ENCODE measurements at regions not wholly inside any gene's neighbourhood (a gene's known extent, or its start where the extent isn't known, plus 50 kb on each side); places are given as distances from the start of the nearest gene placed in this dataset.
"Not testable (repeated sequence)": the region's sequence is repeated elsewhere in the genome, so short reads cannot be mapped to it uniquely, and the experiment has no call there.

- no peak for TF ChIP-seq ZBTB10 (CRISPR knock-in tag; IDR thresholded peaks at IDR 0.05; ENCODE audit: borderline replicate concordance)
These were observed 357.6 kb downstream of the SFMBT2 start (continued) for GRCh38 chr10:7053195-7053594.

- H3K36me3 ChIP-seq (replicated peaks in 1 of 2; ENCODE audit: control insufficient read depth in 1 of 2, insufficient read depth in 2 of 2, low read length in 2 of 2); H4K20me1 ChIP-seq (ENCODE audit: insufficient read depth, low read length); ATAC-seq; FAIRE-seq; H3K4me2 ChIP-seq (ENCODE audit: low read depth, low read length); intact Hi-C loops (cut with micrococcal nuclease; ENCODE audit: unreplicated experiment); DNase-seq (ENCODE audit: low spot score); H3K27ac ChIP-seq (ENCODE audit: extremely low read length, insufficient read depth, low read length); H3K79me2 ChIP-seq (ENCODE audit: insufficient read depth, low read length); in situ Hi-C loops (cut with HindIII; ENCODE audit: extremely low pct_ligation_motif_present, low pct_unique_long_range_greater_than_20kb); H3K9ac ChIP-seq (ENCODE audit: insufficient read depth, low read depth, low read length); POLR2A ChIA-PET; BruUV-seq (replicated peaks); H2AFZ ChIP-seq (ENCODE audit: low read length); H3K4me3 ChIP-seq (replicated peaks in 1 of 3; ENCODE audit: insufficient read depth in 1 of 3, low read depth in 2 of 3, low read length in 3 of 3); H3K27me3 ChIP-seq (ENCODE audit: control insufficient read depth in 1 of 2, insufficient read depth in 2 of 2, low read length in 2 of 2); H3K4me1 ChIP-seq (ENCODE audit: insufficient read depth, low read length); CTCF ChIA-PET (ENCODE audit: low intra/inter-chr PET ratio, low total read pairs); H3K9me3 ChIP-seq (ENCODE audit: low read length): not testable (repeated sequence)
- 9% methylated on average over 3 of the region's 3 CpGs for WGBS (ENCODE audit: low lambda C conversion rate)
These were observed 360.8 kb downstream of the SFMBT2 start for GRCh38 chr10:7050024-7050423.

- ChIA-PET CTCF (ENCODE audit: low intra/inter-chr PET ratio, low total read pairs) (no interaction called here), POLR2A (no interaction called here)
- H3K4me1 ChIP-seq (ENCODE audit: insufficient read depth, low read length) = no peaks in the 10 kb centered on the region
- intact Hi-C loops (cut with micrococcal nuclease; ENCODE audit: unreplicated experiment) = no loop called here
- no peak overlapping the region for H2AFZ ChIP-seq (ENCODE audit: low read length)
- no peak for ATAC-seq
- in situ Hi-C loops (cut with HindIII; ENCODE audit: extremely low pct_ligation_motif_present, low pct_unique_long_range_greater_than_20kb) = no loop called here
- H3K4me2 ChIP-seq (ENCODE audit: low read depth, low read length) = no peak overlapping the region
- peaks cover 0 to 3% of the 10 kb centered on the region in 2 experiments; a peak in 1 of 5 replicates for H3K27me3 ChIP-seq (ENCODE audit: control insufficient read depth in 1 of 2, insufficient read depth in 2 of 2, low read length in 2 of 2)
- DNase-seq (ENCODE audit: low spot score) = no peak
- no TSS peak for BruUV-seq (replicated peaks)
- H3K9ac ChIP-seq (ENCODE audit: insufficient read depth, low read depth, low read length) = no peak overlapping the region
- H3K79me2 ChIP-seq (ENCODE audit: insufficient read depth, low read length) = no peaks in the 10 kb centered on the region
- no peak for FAIRE-seq
- H3K4me3 ChIP-seq (replicated peaks in 1 of 3; ENCODE audit: insufficient read depth in 1 of 3, low read depth in 2 of 3, low read length in 3 of 3) = no peak overlapping the region
- no peaks in the 10 kb centered on the region; the same call in 1 of the 2 replicates for H3K9me3 ChIP-seq (ENCODE audit: low read length)
- H4K20me1 ChIP-seq (ENCODE audit: insufficient read depth, low read length) = no peaks in the 10 kb centered on the region
- H3K36me3 ChIP-seq (replicated peaks in 1 of 2; ENCODE audit: control insufficient read depth in 1 of 2, insufficient read depth in 2 of 2, low read length in 2 of 2) = no peaks in the 10 kb centered on the region
- no peak overlapping the region for H3K27ac ChIP-seq (ENCODE audit: extremely low read length, insufficient read depth, low read length)
- 29% methylated on average over 6 of the region's 6 CpGs for WGBS (ENCODE audit: low lambda C conversion rate)
- TF ChIP-seq NR2C2 (CRISPR knock-in tag; IDR thresholded peaks at IDR 0.05; ENCODE audit: borderline replicate concordance) (no peak), AHR (CRISPR knock-in tag; IDR thresholded peaks at IDR 0.05) (no peak), SSRP1 (CRISPR knock-in tag; IDR thresholded peaks at IDR 0.05) (no peak), FOXK1 (CRISPR knock-in tag; IDR thresholded peaks at IDR 0.05; ENCODE audit: borderline replicate concordance, low read depth) (no peak), ZNF878 (CRISPR knock-in tag; IDR thresholded peaks at IDR 0.05) (no peak), TBX2 (CRISPR knock-in tag; IDR thresholded peaks at IDR 0.05; ENCODE audit: borderline replicate concordance) (no peak), ZSCAN12 (CRISPR knock-in tag; IDR thresholded peaks at IDR 0.05) (no peak), HOXA7 (CRISPR knock-in tag; IDR thresholded peaks at IDR 0.05) (no peak), CHD4 (IDR thresholded peaks at IDR 0.05; ENCODE audit: borderline replicate concordance, low read length) (no peak), ZNF556 (CRISPR knock-in tag; IDR thresholded peaks at IDR 0.05; ENCODE audit: borderline replicate concordance) (no peak), NONO (IDR thresholded peaks at IDR 0.05) (no peak), NONO (CRISPR knock-in tag; conservative IDR thresholded peaks at IDR 0.05) (no peak), FOXO1 (CRISPR knock-in tag; IDR thresholded peaks at IDR 0.05) (no peak), ZNF276 (CRISPR knock-in tag; IDR thresholded peaks at IDR 0.05; ENCODE audit: low read depth) (no peak)
These were observed 362.8 kb downstream of the SFMBT2 start for GRCh38 chr10:7048061-7048460.
